ENCODE measurements at regions not wholly inside any gene's neighbourhood (a gene's known extent, or its start where the extent isn't known, plus 50 kb on each side); places are given as distances from the start of the nearest gene placed in this dataset.

GRCh38 chr11:101357771-101358170, 226.0 kb downstream of the TRPC6 start:
- TF ChIP-seq POLR2AphosphoS5 (IDR thresholded peaks at IDR 0.05) (no peak), EP300 (IDR thresholded peaks at IDR 0.05) (no peak), POLR2A (IDR thresholded peaks at IDR 0.05; ENCODE audit: low read depth) (no peak), CTCF (IDR thresholded peaks at IDR 0.05) (no peak)
- Histone ChIP-seq H3K36me3 (no peaks in the 10 kb centered on the region), H3K27me3 (no peaks in the 10 kb centered on the region), H3K27ac (replicated peaks in 1 of 4) (no peak overlapping the region), H3K4me1 (no peaks in the 10 kb centered on the region), H3K4me3 (no peak overlapping the region), H3K9me3 (no peaks in the 10 kb centered on the region)
- WGBS = 63% methylated on average over 1 of the region's 1 CpG
- intact Hi-C loops (cut with DNase I) = no loop called here
- no peak for DNase-seq (ENCODE audit: extremely low spot score)

GRCh38 chr11:101354801-101355200, 225.2 kb upstream of the PGR start:
- Histone ChIP-seq H3K4me3 (no peak overlapping the region), H3K9me3 (no peaks in the 10 kb centered on the region), H3K4me1 (no peaks in the 10 kb centered on the region), H3K36me3 (no peaks in the 10 kb centered on the region), H3K27ac (replicated peaks in 1 of 4) (no peak overlapping the region), H3K27me3 (no peaks in the 10 kb centered on the region)
- WGBS = 77% methylated on average over 4 of the region's 4 CpGs
- TF ChIP-seq CTCF (IDR thresholded peaks at IDR 0.05) (no peak), POLR2AphosphoS5 (IDR thresholded peaks at IDR 0.05) (no peak)
- intact Hi-C loops (cut with DNase I) = no loop called here
- no peak for DNase-seq (ENCODE audit: extremely low spot score)

DNA sequence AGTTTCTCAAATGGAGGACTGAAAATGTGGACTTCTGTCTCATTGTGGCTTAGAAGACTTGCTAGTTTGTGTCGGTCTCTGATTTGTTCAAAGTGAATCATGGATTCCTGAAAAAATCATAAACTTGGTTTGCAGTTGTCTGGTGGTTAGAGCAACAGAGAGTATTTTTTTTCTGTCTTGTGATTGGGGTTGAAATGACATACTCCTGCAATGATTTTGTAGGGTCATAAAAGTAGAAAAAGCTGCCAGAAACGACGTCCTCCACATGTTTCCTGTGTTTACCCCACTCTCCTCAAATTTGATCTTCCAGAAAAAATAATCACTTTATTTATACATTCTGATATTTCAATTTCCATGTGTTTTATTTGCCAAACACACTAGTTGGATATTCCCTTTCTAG, 219.2 kb upstream of the PGR start:
- Histone ChIP-seq H3K4me1 (no peaks in the 10 kb centered on the region), H3K9me3 (no peaks in the 10 kb centered on the region), H3K4me3 (no peak overlapping the region), H3K36me3 (no peaks in the 10 kb centered on the region), H3K27ac (replicated peaks in 1 of 4) (no peak overlapping the region), H3K27me3 (no peaks in the 10 kb centered on the region)
- intact Hi-C loops (cut with DNase I) = no loop called here
- 52% methylated on average over 3 of the region's 3 CpGs for WGBS
- no peak for DNase-seq (ENCODE audit: extremely low spot score)
- no peak for TF ChIP-seq POLR2A (IDR thresholded peaks at IDR 0.05; ENCODE audit: low read depth)

DNA sequence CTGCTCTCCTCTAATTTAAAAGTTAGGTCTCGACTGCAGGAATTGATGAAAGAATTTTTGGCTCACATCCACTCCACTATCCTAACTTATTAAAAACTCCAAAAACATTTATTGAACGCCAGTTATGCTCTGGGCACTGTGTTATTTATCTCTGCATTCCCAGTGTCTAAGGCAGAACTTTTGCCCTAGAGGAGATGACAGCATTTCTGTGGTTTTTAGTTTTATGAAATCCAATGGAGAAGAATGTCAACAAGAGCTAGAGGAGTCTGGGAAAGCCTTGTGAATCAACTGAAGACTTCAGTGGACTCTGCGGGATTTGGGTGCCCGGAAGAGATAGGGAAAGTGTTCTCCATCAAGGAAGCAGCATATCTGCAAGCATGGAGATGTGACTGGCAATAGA, 217.0 kb upstream of the PGR start:
- WGBS = 67% methylated on average over 4 of the region's 4 CpGs
- intact Hi-C loops (cut with DNase I) = no loop called here
- no peak for TF ChIP-seq EP300 (IDR thresholded peaks at IDR 0.05)
- no peak for TF ChIP-seq CTCF (IDR thresholded peaks at IDR 0.05)
- no peak for TF ChIP-seq POLR2AphosphoS5 (IDR thresholded peaks at IDR 0.05)
- no peak for TF ChIP-seq POLR2A (IDR thresholded peaks at IDR 0.05; ENCODE audit: low read depth)
- no peaks in the 10 kb centered on the region for H3K27me3 ChIP-seq
- H3K4me1 ChIP-seq = no peaks in the 10 kb centered on the region
- DNase-seq (ENCODE audit: extremely low spot score) = no peak
- no peak overlapping the region for H3K27ac ChIP-seq (replicated peaks in 1 of 4)
- H3K36me3 ChIP-seq = no peaks in the 10 kb centered on the region
- H3K9me3 ChIP-seq = no peaks in the 10 kb centered on the region
- H3K4me3 ChIP-seq = no peak overlapping the region

DNA sequence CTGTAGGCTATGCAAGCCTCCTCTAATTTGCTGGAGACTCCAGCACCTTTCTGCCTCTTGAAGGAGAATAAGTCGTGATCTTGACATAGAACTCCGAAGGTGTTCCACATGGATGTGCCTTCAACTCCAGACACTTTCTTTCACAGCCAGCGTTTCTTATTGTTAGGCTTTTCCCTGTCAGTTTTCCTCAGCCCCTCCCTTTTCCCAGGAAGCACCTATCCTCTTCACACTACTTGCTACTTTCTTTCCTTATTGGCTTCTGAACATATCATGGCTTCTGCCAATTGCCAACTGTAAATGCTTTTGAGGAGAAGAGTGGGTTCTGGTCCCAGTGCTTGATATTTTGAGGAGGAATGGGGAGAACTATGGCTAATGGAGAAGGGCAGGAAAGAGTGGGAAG, 216.3 kb upstream of the PGR start:
- intact Hi-C loops (cut with DNase I) = no loop called here
- H3K27ac ChIP-seq (replicated peaks in 1 of 4) = no peak overlapping the region
- no peaks in the 10 kb centered on the region for H3K9me3 ChIP-seq
- WGBS = 83% methylated on average over 3 of the region's 3 CpGs
- no peak overlapping the region for H3K4me3 ChIP-seq
- H3K4me1 ChIP-seq = no peaks in the 10 kb centered on the region
- no peak for TF ChIP-seq POLR2A (IDR thresholded peaks at IDR 0.05; ENCODE audit: low read depth)
- TF ChIP-seq CTCF (IDR thresholded peaks at IDR 0.05) = no peak
- no peak for TF ChIP-seq EP300 (IDR thresholded peaks at IDR 0.05)
- no peak for TF ChIP-seq POLR2AphosphoS5 (IDR thresholded peaks at IDR 0.05)
- no peaks in the 10 kb centered on the region for H3K36me3 ChIP-seq
- no peaks in the 10 kb centered on the region for H3K27me3 ChIP-seq
- no peak for DNase-seq (ENCODE audit: extremely low spot score)
